Keratinocyte (primary cell): ENCODE measurements at regions not wholly inside any gene's neighbourhood (a gene's known extent, or its start where the extent isn't known, plus 50 kb on each side); places are given as distances from the start of the nearest gene placed in this dataset.

ENCODE experiments used
- DNase-seq: peaks from one replicate; pipeline ENCODE4 v3.0.0-alpha.2; 2011; ENCODE audit warnings: low read depth, missing footprints, low spot score
- FAIRE-seq: peaks from 2 replicates; lab custom pipeline; 2011; peaks lifted over from hg19 to GRCh38; lab: Jason Lieb, UNC
- H2AFZ ChIP-seq: 2 replicates; pipeline ENCODE4 v1.6.0; 2012; ENCODE audit warnings: low read length, control low read depth, inconsistent platforms; ENCODE audit not compliant: control insufficient read depth
- H3K27ac ChIP-seq: 2 replicates; pipeline ENCODE4 v1.5.1; 2011; ENCODE audit warnings: low read length; ENCODE audit not compliant: control insufficient read depth, insufficient read depth
- H3K27me3 ChIP-seq: 3 replicates; pipeline ENCODE4 v1.6.0; 2011; ENCODE audit warnings: low read length; ENCODE audit not compliant: control insufficient read depth, insufficient read depth; ENCODE audit errors: extremely low read depth
- H3K36me3 ChIP-seq, 2 experiments: 2 replicates in 1 of 2; 3 replicates in 1 of 2; pipeline ENCODE4 v1.5.1; 2011; ENCODE audit warnings: low read length in 2 of 2, mild to moderate bottlenecking in 1 of 2; ENCODE audit not compliant: control insufficient read depth in 2 of 2, insufficient read depth in 2 of 2; ENCODE audit errors: extremely low read depth in 1 of 2
- H3K4me1 ChIP-seq: 3 replicates; pipeline ENCODE4 v1.5.1; 2011; ENCODE audit warnings: low read length; ENCODE audit not compliant: control insufficient read depth, insufficient read depth; ENCODE audit errors: extremely low read depth
- H3K4me2 ChIP-seq: 3 replicates; pipeline ENCODE4 v1.6.0; 2011; ENCODE audit warnings: low read depth, low read length; ENCODE audit not compliant: control insufficient read depth, insufficient read depth; ENCODE audit errors: extremely low read depth
- H3K4me3 ChIP-seq, 3 experiments: fragments of 200-600 bp in 1 of 3; sonication (generic) in 1 of 3; 2 replicates in 2 of 3; 3 replicates in 1 of 3; pipeline ENCODE4 v1.5.1; 2011 to 2016; ENCODE audit warnings: low read length in 3 of 3, mild to moderate bottlenecking in 3 of 3, control low read depth in 2 of 3, inconsistent platforms in 1 of 3, low read depth in 1 of 3, mixed read lengths in 1 of 3, mixed run types in 1 of 3, moderate library complexity in 1 of 3; ENCODE audit not compliant: control insufficient read depth in 2 of 3, insufficient read depth in 2 of 3; ENCODE audit errors: extremely low read depth in 1 of 3
- H3K79me2 ChIP-seq: 2 replicates; pipeline ENCODE4 v1.6.0; 2012; ENCODE audit warnings: low read length; ENCODE audit not compliant: control insufficient read depth, insufficient read depth
- H3K9ac ChIP-seq: 3 replicates; pipeline ENCODE4 v1.6.0; 2011; ENCODE audit warnings: low read length; ENCODE audit not compliant: control insufficient read depth, insufficient read depth; ENCODE audit errors: extremely low read depth
- H3K9me1 ChIP-seq: 3 replicates; pipeline ENCODE4 v1.6.0; 2011; ENCODE audit warnings: low read length; ENCODE audit not compliant: control insufficient read depth, insufficient read depth; ENCODE audit errors: extremely low read depth
- H3K9me3 ChIP-seq: 2 replicates; pipeline ENCODE4 v1.5.1; 2012; ENCODE audit warnings: low read depth, low read length; ENCODE audit not compliant: control insufficient read depth
- H4K20me1 ChIP-seq: 3 replicates; pipeline ENCODE4 v1.6.0; 2011; ENCODE audit warnings: low read length; ENCODE audit not compliant: control insufficient read depth, insufficient read depth; ENCODE audit errors: extremely low read depth
- EZH2 ChIP-seq: IDR thresholded peaks from one replicate; pipeline ENCODE4 v1.6.1; 2012; ENCODE audit warnings: inconsistent platforms, mild to moderate bottlenecking, low read length, moderate library complexity
- dilution Hi-C: fragments of 300-500 bp; cut with MboI; formaldehyde crosslinking; loops from one replicate; pipeline ENCODE4 v1.7.0; 2020; ENCODE audit warnings: low sequenced_read_pairs; ENCODE audit not compliant: extremely low pct_ligation_motif_present
- TF ChIP-seq, protein P1 (sequence below), 3 experiments: IDR thresholded peaks in 1 of 3; conservative IDR thresholded peaks in 1 of 3; optimal IDR thresholded peaks in 1 of 3; 2 replicates in 2 of 3; 3 replicates in 1 of 3; pipeline versions ENCODE3 to v1.5.1; 2011; ENCODE audit warnings: low read length in 3 of 3, mild to moderate bottlenecking in 3 of 3, moderate library complexity in 2 of 3, control low read depth in 1 of 3, inconsistent platforms in 1 of 3; ENCODE audit not compliant: insufficient read depth in 2 of 3; ENCODE audit errors: extremely low read depth in 1 of 3

DNA sequence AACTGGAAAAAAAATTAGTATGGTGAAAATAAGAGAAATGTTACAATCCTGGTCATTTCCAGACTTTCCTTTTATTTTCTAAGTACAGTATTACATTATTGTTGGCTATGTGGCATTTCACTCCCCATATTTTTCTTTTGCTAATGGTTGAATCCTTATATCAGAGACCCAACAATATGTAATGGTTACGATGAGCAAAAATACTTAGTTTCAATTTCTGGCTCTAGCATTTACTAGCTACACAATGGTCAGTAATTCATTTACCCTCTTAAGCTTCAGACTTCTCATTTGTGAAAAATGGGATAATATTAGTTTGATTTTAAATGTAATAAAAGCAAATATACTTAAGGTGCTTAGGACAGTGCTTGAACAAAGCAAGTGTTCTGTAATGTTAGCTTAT, 942.9 kb upstream of the PABPC4L start:
- no peaks in the 10 kb centered on the region for H4K20me1 ChIP-seq
- no peak overlapping the region for H3K4me3 ChIP-seq
- FAIRE-seq (no peak), DNase-seq (no peak)
- no peaks in the 10 kb centered on the region for H3K9me3 ChIP-seq
- no peaks in the 10 kb centered on the region for H3K27me3 ChIP-seq
- no peaks in the 10 kb centered on the region for H3K36me3 ChIP-seq
- no peak overlapping the region for H3K4me2 ChIP-seq
- no peaks in the 10 kb centered on the region for H3K79me2 ChIP-seq
- dilution Hi-C loops: no loop called here
- H3K4me1 ChIP-seq: no peaks in the 10 kb centered on the region
- no peaks in the 10 kb centered on the region for H3K9me1 ChIP-seq
- no peak overlapping the region for H2AFZ ChIP-seq
- H3K9ac ChIP-seq: no peak overlapping the region
- no peak overlapping the region for H3K27ac ChIP-seq
- no peak for TF ChIP-seq EZH2
- TF ChIP-seq, protein P1, sequence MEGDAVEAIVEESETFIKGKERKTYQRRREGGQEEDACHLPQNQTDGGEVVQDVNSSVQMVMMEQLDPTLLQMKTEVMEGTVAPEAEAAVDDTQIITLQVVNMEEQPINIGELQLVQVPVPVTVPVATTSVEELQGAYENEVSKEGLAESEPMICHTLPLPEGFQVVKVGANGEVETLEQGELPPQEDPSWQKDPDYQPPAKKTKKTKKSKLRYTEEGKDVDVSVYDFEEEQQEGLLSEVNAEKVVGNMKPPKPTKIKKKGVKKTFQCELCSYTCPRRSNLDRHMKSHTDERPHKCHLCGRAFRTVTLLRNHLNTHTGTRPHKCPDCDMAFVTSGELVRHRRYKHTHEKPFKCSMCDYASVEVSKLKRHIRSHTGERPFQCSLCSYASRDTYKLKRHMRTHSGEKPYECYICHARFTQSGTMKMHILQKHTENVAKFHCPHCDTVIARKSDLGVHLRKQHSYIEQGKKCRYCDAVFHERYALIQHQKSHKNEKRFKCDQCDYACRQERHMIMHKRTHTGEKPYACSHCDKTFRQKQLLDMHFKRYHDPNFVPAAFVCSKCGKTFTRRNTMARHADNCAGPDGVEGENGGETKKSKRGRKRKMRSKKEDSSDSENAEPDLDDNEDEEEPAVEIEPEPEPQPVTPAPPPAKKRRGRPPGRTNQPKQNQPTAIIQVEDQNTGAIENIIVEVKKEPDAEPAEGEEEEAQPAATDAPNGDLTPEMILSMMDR (optimal IDR thresholded peaks at IDR 0.05 in 1 of 3, IDR thresholded peaks at IDR 0.05 in 1 of 3, conservative IDR thresholded peaks at IDR 0.05 in 1 of 3; ENCODE audit: extremely low read depth in 1 of 3, insufficient read depth in 2 of 3, low read length in 3 of 3): no peak

DNA sequence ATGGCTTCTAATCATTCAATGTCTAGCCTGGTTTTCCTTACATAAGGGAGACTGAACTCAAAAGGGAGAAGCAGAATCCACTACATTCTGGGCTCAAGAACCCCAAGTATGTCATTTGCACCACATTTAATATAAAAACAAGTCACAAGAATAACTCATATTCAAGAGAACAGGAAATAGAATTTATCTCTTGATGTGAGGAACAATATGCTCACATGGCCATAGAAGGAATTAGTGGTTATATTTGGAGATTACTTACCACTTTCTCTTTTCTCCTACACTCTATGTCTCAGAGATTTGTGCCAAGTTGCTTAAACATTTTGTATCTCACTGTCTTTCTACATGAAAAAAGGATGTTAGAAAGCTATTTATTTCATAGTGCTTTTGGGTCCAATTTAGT, 922.6 kb upstream of the PABPC4L start:
- no peak overlapping the region for H3K27ac ChIP-seq
- H3K9me3 ChIP-seq: no peaks in the 10 kb centered on the region
- H3K4me3 ChIP-seq: no peak overlapping the region
- H3K4me2 ChIP-seq: no peak overlapping the region
- H3K4me1 ChIP-seq: no peaks in the 10 kb centered on the region
- dilution Hi-C loops: no loop called here
- H3K9me1 ChIP-seq: no peaks in the 10 kb centered on the region
- no peaks in the 10 kb centered on the region for H3K36me3 ChIP-seq
- H2AFZ ChIP-seq: no peak overlapping the region
- H3K9ac ChIP-seq: no peak overlapping the region
- no peaks in the 10 kb centered on the region for H3K27me3 ChIP-seq
- no peaks in the 10 kb centered on the region for H4K20me1 ChIP-seq
- no peaks in the 10 kb centered on the region for H3K79me2 ChIP-seq
- no peak for TF ChIP-seq EZH2
- TF ChIP-seq, protein P1 (optimal IDR thresholded peaks at IDR 0.05 in 1 of 3, IDR thresholded peaks at IDR 0.05 in 1 of 3, conservative IDR thresholded peaks at IDR 0.05 in 1 of 3; ENCODE audit: extremely low read depth in 1 of 3, insufficient read depth in 2 of 3, low read length in 3 of 3): no peak
- FAIRE-seq: no peak
- no peak for DNase-seq
